GM23338 (cell line): ENCODE measurements at regions not wholly inside any gene's neighbourhood (a gene's known extent, or its start where the extent isn't known, plus 50 kb on each side); places are given as distances from the start of the nearest gene placed in this dataset.

Experiments used
- ATAC-seq: fragments of 200-7000 bp; cut with Tn5 transposase; 3 replicates; pipeline ENCODE4 v1.9.1; 2020
- DNase-seq: peaks from one replicate; pipeline ENCODE4 v3.0.0-alpha.2; 2015; ENCODE audit warnings: low spot score
- H2AFZ ChIP-seq: fragments of 200-600 bp; sonication (generic); 2 replicates; pipeline ENCODE4 v1.8.0; 2016; ENCODE audit warnings: antibody characterized with exemption, mild to moderate bottlenecking, moderate library complexity
- H3F3A ChIP-seq: fragments of 200-600 bp; sonication (generic); replicated peaks from 2 replicates; pipeline ENCODE4 v1.8.0; 2017; ENCODE audit warnings: antibody characterized with exemption, mixed run types, low read depth
- H3K27ac ChIP-seq: fragments of 200-600 bp; sonication (generic); 2 replicates; pipeline ENCODE4 v1.6.1; 2016; ENCODE audit warnings: low read depth
- H3K27me3 ChIP-seq: fragments of 200-600 bp; sonication (generic); 2 replicates; pipeline ENCODE4 v1.8.0; 2016; ENCODE audit warnings: mild to moderate bottlenecking, mixed run types, moderate library complexity; ENCODE audit not compliant: insufficient read depth
- H3K36me3 ChIP-seq: fragments of 200-600 bp; sonication (generic); 2 replicates; pipeline ENCODE4 v1.8.0; 2016; ENCODE audit warnings: mild to moderate bottlenecking; ENCODE audit not compliant: insufficient read depth
- H3K4me1 ChIP-seq: fragments of 200-600 bp; sonication (generic); 2 replicates; pipeline ENCODE4 v1.8.0; 2016; ENCODE audit warnings: mild to moderate bottlenecking, moderate library complexity; ENCODE audit not compliant: insufficient read depth
- H3K4me2 ChIP-seq: fragments of 200-600 bp; sonication (generic); 2 replicates; pipeline ENCODE4 v1.7.1; 2017; ENCODE audit warnings: mixed run types
- H3K4me3 ChIP-seq: fragments of 200-600 bp; sonication (generic); 2 replicates; pipeline ENCODE4 v1.6.1; 2016; ENCODE audit warnings: mixed run types
- H3K79me2 ChIP-seq: fragments of 200-600 bp; sonication (generic); replicated peaks from 2 replicates; pipeline ENCODE4 v1.8.0; 2017; ENCODE audit warnings: mild to moderate bottlenecking; ENCODE audit not compliant: insufficient read depth
- H3K9me2 ChIP-seq: fragments of 200-600 bp; sonication (generic); 2 replicates; pipeline ENCODE4 v1.8.0; 2017; ENCODE audit not compliant: insufficient read depth
- H4K20me1 ChIP-seq: fragments of 200-600 bp; sonication (generic); replicated peaks from 2 replicates; pipeline ENCODE4 v1.8.0; 2017; ENCODE audit warnings: mild to moderate bottlenecking; ENCODE audit not compliant: insufficient read depth
- H3K27ac Mint-ChIP-seq: 2 replicates; pipeline ENCODE4 v1.8.0; 2020; ENCODE audit warnings: inconsistent platforms, mild to moderate bottlenecking, moderate library complexity, mixed read lengths
- H3K27me3 Mint-ChIP-seq: 3 replicates; pipeline ENCODE4 v1.8.0; 2022; ENCODE audit warnings: low read depth, mild to moderate bottlenecking, moderate library complexity, mixed read lengths, inconsistent platforms; ENCODE audit not compliant: insufficient read depth, poor library complexity
- H3K36me3 Mint-ChIP-seq: 3 replicates; pipeline ENCODE4 v1.8.0; 2021; ENCODE audit warnings: low read depth, mild to moderate bottlenecking, inconsistent platforms, moderate library complexity, mixed read lengths
- H3K4me1 Mint-ChIP-seq: 3 replicates; pipeline ENCODE4 v1.8.0; 2020; ENCODE audit warnings: mild to moderate bottlenecking, inconsistent platforms, mixed read lengths
- H3K4me3 Mint-ChIP-seq: 3 replicates; pipeline ENCODE4 v1.8.0; 2021; ENCODE audit warnings: moderate library complexity, mild to moderate bottlenecking, inconsistent platforms, mixed read lengths
- H3K9me3 Mint-ChIP-seq: 3 replicates; pipeline ENCODE4 v1.8.0; 2020; ENCODE audit warnings: moderate library complexity, mild to moderate bottlenecking, inconsistent platforms, mixed read lengths
- CREB1 ChIP-seq: fragments of 250-450 bp; sonication (Bioruptor Pico); IDR thresholded peaks from 2 replicates; pipeline ENCODE4 v1.5.0; 2020; ENCODE audit warnings: low read depth, mild to moderate bottlenecking, moderate library complexity
- CTCF ChIP-seq, 2 experiments: fragments of 200-600 bp in 1 of 2; sonication (generic) in 1 of 2; conservative IDR thresholded peaks; 2 replicates each; pipeline versions ENCODE4 v1.5.1 to v1.6.1; 2016 to 2017; ENCODE audit warnings: antibody characterized with exemption in 2 of 2, low read depth in 2 of 2, mild to moderate bottlenecking in 2 of 2, moderate library complexity in 1 of 2
- ETS1 ChIP-seq: IDR thresholded peaks from 2 replicates; pipeline ENCODE4 v1.6.1; 2016; ENCODE audit warnings: antibody characterized with exemption
- EZH2 ChIP-seq: fragments of 200-600 bp; sonication (generic); IDR thresholded peaks from one replicate; pipeline ENCODE4 v1.8.0; 2017; ENCODE audit warnings: antibody characterized with exemption, mild to moderate bottlenecking, low read depth; ENCODE audit not compliant: unreplicated experiment
- EZH2phosphoT487 ChIP-seq: fragments of 200-600 bp; sonication (generic); IDR thresholded peaks from one replicate; pipeline ENCODE4 v1.8.1; 2018; ENCODE audit warnings: antibody characterized with exemption; ENCODE audit not compliant: unreplicated experiment
- JUNB ChIP-seq: IDR thresholded peaks from one replicate; pipeline ENCODE4 v1.6.1; 2016; ENCODE audit warnings: antibody characterized with exemption; ENCODE audit not compliant: unreplicated experiment
- NANOG ChIP-seq: IDR thresholded peaks from 2 replicates; pipeline ENCODE4 v1.6.1; 2016; ENCODE audit warnings: antibody characterized with exemption, borderline replicate concordance
- POLR2AphosphoS5 ChIP-seq: IDR thresholded peaks from 2 replicates; pipeline ENCODE4 v1.6.1; 2016; ENCODE audit warnings: antibody characterized with exemption, low read depth
- REST ChIP-seq: IDR thresholded peaks from one replicate; pipeline ENCODE4 v1.6.1; 2018; ENCODE audit warnings: antibody characterized with exemption; ENCODE audit not compliant: unreplicated experiment
- STAT1 ChIP-seq: IDR thresholded peaks from one replicate; pipeline ENCODE4 v1.6.1; 2016; ENCODE audit warnings: antibody characterized with exemption; ENCODE audit not compliant: unreplicated experiment
- ZNF114 ChIP-seq: fragments of 250-450 bp; sonication (Bioruptor Pico); IDR thresholded peaks from 2 replicates; pipeline ENCODE4 v1.5.0; 2020; ENCODE audit warnings: mild to moderate bottlenecking, moderate library complexity
- ZNF331 ChIP-seq: fragments of 250-450 bp; sonication (Bioruptor Pico); IDR thresholded peaks from 2 replicates; pipeline ENCODE4 v1.5.0; 2020; ENCODE audit warnings: low read depth, mild to moderate bottlenecking, moderate library complexity
- ZNF462 ChIP-seq: fragments of 250-450 bp; sonication (Bioruptor Pico); IDR thresholded peaks from 2 replicates; pipeline ENCODE4 v1.5.0; 2020; ENCODE audit warnings: mild to moderate bottlenecking, moderate library complexity

GRCh38 chr2:6052649-6053048 lies 360.5 kb downstream of the SOX11 start:
- Mint-ChIP-seq H3K27ac (no peak overlapping the region), H3K36me3 (no peaks in the 10 kb centered on the region; the same call in 2 of the 3 replicates), H3K27me3 (no peaks in the 10 kb centered on the region), H3K9me3 (peaks cover 73% of the 10 kb centered on the region), H3K4me3 (no peak overlapping the region), H3K4me1 (peaks cover 34% of the 10 kb centered on the region)
- no peak overlapping the region for H2AFZ ChIP-seq
- H3K27ac ChIP-seq = no peak overlapping the region
- TF ChIP-seq CREB1 (no peak), ZNF462 (CRISPR knock-in tag) (no peak), ZNF114 (CRISPR knock-in tag) (no peak), CTCF (conservative IDR thresholded peaks at IDR 0.05; ENCODE audit: low read depth in 2 of 2) (no peak), NANOG (no peak), REST (no peak), EZH2 (no peak), POLR2AphosphoS5 (no peak), ZNF331 (CRISPR knock-in tag) (no peak), STAT1 (no peak), ETS1 (no peak), JUNB (no peak), EZH2phosphoT487 (no peak)
- ATAC-seq = no peak
- no peaks in the 10 kb centered on the region for H3K27me3 ChIP-seq
- H3K9me2 ChIP-seq = no peaks in the 10 kb centered on the region
- DNase-seq = no peak
- H3K4me2 ChIP-seq = no peak overlapping the region
- no peaks in the 10 kb centered on the region for H3K36me3 ChIP-seq
- H3F3A ChIP-seq = no peaks in the 10 kb centered on the region
- H3K4me1 ChIP-seq = peaks cover 10% of the 10 kb centered on the region; the same call in 1 of the 2 replicates
- H3K79me2 ChIP-seq = no peaks in the 10 kb centered on the region
- no peaks in the 10 kb centered on the region for H4K20me1 ChIP-seq
- H3K4me3 ChIP-seq = no peak overlapping the region
